OCI-LY7 (cell line): ENCODE measurements at regions not wholly inside any gene's neighbourhood (a gene's known extent, or its start where the extent isn't known, plus 50 kb on each side); places are given as distances from the start of the nearest gene placed in this dataset.

Source experiments
- BruUV-seq: library from RNA; stranded (reverse); fragments of 400-500 nt; replicated peaks from 2 replicates; lab custom pipeline; 2021; lab: Mats Ljungman, UMichigan
- CTCF ChIA-PET: fragments of 300-600 bp; sonication (Branson Sonifier 250); formaldehyde crosslinking; loops from one replicate; lab custom pipeline; 2022; ENCODE audit warnings: antibody characterized with exemption; ENCODE audit not compliant: unreplicated experiment; lab: Charles Lee
- POLR2A ChIA-PET: fragments of 300-600 bp; sonication (Branson Sonifier 250); formaldehyde crosslinking; loops from one replicate; lab custom pipeline; 2022; ENCODE audit warnings: antibody characterized with exemption; lab: Charles Lee
- DNase-seq: peaks from one replicate; pipeline ENCODE4 v3.0.0-alpha.2; 2015; ENCODE audit warnings: low spot score
- H2AFZ ChIP-seq: fragments of 200-600 bp; sonication (generic), shearing (Covaris generic); 2 replicates; pipeline ENCODE4 v1.6.1; 2014; ENCODE audit warnings: mild to moderate bottlenecking, antibody characterized with exemption, low read length, moderate library complexity
- H3K27ac ChIP-seq: fragments of 200-600 bp; sonication (generic); 2 replicates; pipeline ENCODE4 v1.5.1; 2014; ENCODE audit warnings: mixed run types, low read depth, mild to moderate bottlenecking, moderate library complexity, low read length, inconsistent platforms; ENCODE audit not compliant: poor library complexity, severe bottlenecking
- H3K36me3 ChIP-seq: fragments of 200-600 bp; sonication (generic); 2 replicates; pipeline ENCODE4 v1.6.1; 2014; ENCODE audit warnings: mild to moderate bottlenecking, antibody characterized with exemption, low read length, moderate library complexity, mixed read lengths; ENCODE audit not compliant: insufficient read depth
- H3K4me1 ChIP-seq: fragments of 200-600 bp; sonication (generic); 2 replicates; pipeline ENCODE4 v1.5.1; 2014; ENCODE audit warnings: mild to moderate bottlenecking, low read length; ENCODE audit not compliant: insufficient read depth, poor library complexity, severe bottlenecking
- H3K4me2 ChIP-seq: fragments of 200-600 bp; sonication (generic); 2 replicates; pipeline ENCODE4 v1.6.1; 2014; ENCODE audit warnings: mild to moderate bottlenecking, low read length
- H3K4me3 ChIP-seq: fragments of 200-600 bp; sonication (generic); 2 replicates; pipeline ENCODE4 v1.5.1; 2014; ENCODE audit warnings: mild to moderate bottlenecking, low read depth, low read length; ENCODE audit not compliant: poor library complexity, severe bottlenecking
- H3K79me2 ChIP-seq: fragments of 200-600 bp; sonication (generic); 2 replicates; pipeline ENCODE4 v1.6.1; 2016; ENCODE audit warnings: low read depth, mild to moderate bottlenecking, low read length, moderate library complexity, mixed read lengths; ENCODE audit not compliant: insufficient read depth
- H3K9me2 ChIP-seq: fragments of 200-600 bp; sonication (generic); 2 replicates; pipeline ENCODE4 v1.6.1; 2016; ENCODE audit warnings: mild to moderate bottlenecking, low read length, mixed read lengths; ENCODE audit not compliant: insufficient read depth
- H3K9me3 ChIP-seq: fragments of 200-600 bp; sonication (generic); 2 replicates; pipeline ENCODE4 v1.6.1; 2014; ENCODE audit warnings: mild to moderate bottlenecking, mixed run types, low read length, mixed read lengths
- H4K20me1 ChIP-seq: fragments of 200-600 bp; sonication (generic); 2 replicates; pipeline ENCODE4 v1.6.1; 2014; ENCODE audit warnings: mild to moderate bottlenecking, antibody characterized with exemption, low read length, moderate library complexity, mixed read lengths; ENCODE audit not compliant: insufficient read depth
- CTCF ChIP-seq: fragments of 200-600 bp; sonication (generic); conservative IDR thresholded peaks from 2 replicates; pipeline ENCODE4 v1.5.1; 2014; ENCODE audit warnings: mild to moderate bottlenecking, antibody characterized with exemption, low read length, moderate library complexity, mixed read lengths
- EZH2phosphoT487 ChIP-seq: fragments of 200-600 bp; sonication (generic); IDR thresholded peaks from 2 replicates; pipeline ENCODE4 v1.6.1; 2018; ENCODE audit warnings: low read depth, borderline replicate concordance, mild to moderate bottlenecking, mixed run types, antibody characterized with exemption, low read length, moderate library complexity, mixed read lengths
- intact Hi-C: fragments of 100-400 bp; cut with micrococcal nuclease; formaldehyde crosslinking; loops from one replicate; pipeline ENCODE4 v1.10.0; 2022; ENCODE audit not compliant: unreplicated experiment

- no peak overlapping the region for H3K27ac ChIP-seq
- no peaks in the 10 kb centered on the region for H3K9me3 ChIP-seq
- no peak overlapping the region for H3K4me3 ChIP-seq
- H3K79me2 ChIP-seq, result no peaks in the 10 kb centered on the region
- DNase-seq, result no peak
- H3K4me2 ChIP-seq, result no peak overlapping the region
- H4K20me1 ChIP-seq, result no peaks in the 10 kb centered on the region
- POLR2A ChIA-PET, result interaction anchor here (0.6 kb wide), 1 partner anchor 769 kb away, joined by 3 read pairs; no protein-coding TSS in a partner anchor
- TF ChIP-seq CTCF (no peak), EZH2phosphoT487 (no peak)
- CTCF ChIA-PET, result no interaction called here
- H2AFZ ChIP-seq, result no peak overlapping the region
- H3K9me2 ChIP-seq, result no peaks in the 10 kb centered on the region
- H3K36me3 ChIP-seq, result no peaks in the 10 kb centered on the region
- H3K4me1 ChIP-seq, result no peaks in the 10 kb centered on the region
- no TSS peak for BruUV-seq
- intact Hi-C loops, result no loop called here
Measured at GRCh38 chr12:30006021-30006420, 222.3 kb upstream of the TMTC1 start.

- Histone ChIP-seq H3K9me3 (no peaks in the 10 kb centered on the region), H3K4me1 (no peaks in the 10 kb centered on the region), H2AFZ (no peak overlapping the region), H3K4me3 (no peak overlapping the region), H4K20me1 (no peaks in the 10 kb centered on the region), H3K27ac (no peak overlapping the region), H3K36me3 (no peaks in the 10 kb centered on the region), H3K9me2 (no peaks in the 10 kb centered on the region), H3K4me2 (no peak overlapping the region), H3K79me2 (no peaks in the 10 kb centered on the region)
- DNase-seq, result no peak
- CTCF ChIA-PET, result no interaction called here
- no TSS peak for BruUV-seq
- POLR2A ChIA-PET, result no interaction called here
- intact Hi-C loops, result no loop called here
- TF ChIP-seq EZH2phosphoT487 (no peak), CTCF (no peak)
Measured at GRCh38 chr12:30003321-30003720, 219.6 kb upstream of the TMTC1 start.

- Histone ChIP-seq H3K9me3 (no peaks in the 10 kb centered on the region), H3K9me2 (no peaks in the 10 kb centered on the region), H3K27ac (no peak overlapping the region), H3K4me3 (no peak overlapping the region), H3K36me3 (no peaks in the 10 kb centered on the region), H3K4me2 (no peak overlapping the region), H4K20me1 (no peaks in the 10 kb centered on the region), H3K79me2 (no peaks in the 10 kb centered on the region), H3K4me1 (no peaks in the 10 kb centered on the region), H2AFZ (no peak overlapping the region)
- intact Hi-C loops, result no loop called here
- no peak for TF ChIP-seq CTCF
- TF ChIP-seq EZH2phosphoT487, result no peak
- ChIA-PET CTCF (no interaction called here), POLR2A (no interaction called here)
- no peak for DNase-seq
- no TSS peak for BruUV-seq
Measured at GRCh38 chr12:30002677-30003076, 218.9 kb upstream of the TMTC1 start.
